Endodermal cell (in vitro differentiated cells): ENCODE measurements at regions not wholly inside any gene's neighbourhood (a gene's known extent, or its start where the extent isn't known, plus 50 kb on each side); places are given as distances from the start of the nearest gene placed in this dataset.

ENCODE experiments used
- DNase-seq: peaks from one replicate; pipeline ENCODE4 v3.0.0-alpha.2; 2017
- H3K27ac ChIP-seq: 2 replicates; pipeline ENCODE4 v1.5.1; 2013; ENCODE audit warnings: mild to moderate bottlenecking, low read depth, low read length, moderate library complexity
- H3K27me3 ChIP-seq: 2 replicates; pipeline ENCODE4 v1.6.1; 2013; ENCODE audit warnings: mild to moderate bottlenecking, low read length, moderate library complexity; ENCODE audit not compliant: insufficient read depth, control insufficient read depth, poor library complexity, severe bottlenecking
- H3K36me3 ChIP-seq: 2 replicates; pipeline ENCODE4 v1.7.0; 2013; ENCODE audit warnings: mild to moderate bottlenecking, low read length, moderate library complexity; ENCODE audit not compliant: control insufficient read depth, insufficient read depth
- H3K4me1 ChIP-seq: one replicate; pipeline ENCODE4 v1.7.0; 2013; ENCODE audit warnings: low read length; ENCODE audit not compliant: control insufficient read depth, insufficient read depth
- H3K4me3 ChIP-seq: 2 replicates; pipeline ENCODE4 v1.5.1; 2013; ENCODE audit warnings: mild to moderate bottlenecking, low read length, moderate library complexity
- H3K9ac ChIP-seq: 2 replicates; pipeline ENCODE4 v1.6.1; 2013; ENCODE audit warnings: mild to moderate bottlenecking, low read length, moderate library complexity; ENCODE audit not compliant: poor library complexity, severe bottlenecking; ENCODE audit errors: extremely low read depth
- H3K9me3 ChIP-seq: 2 replicates; pipeline ENCODE4 v1.6.1; 2013; ENCODE audit warnings: mild to moderate bottlenecking, low read length, moderate library complexity; ENCODE audit not compliant: control insufficient read depth
- H3K27ac Mint-ChIP-seq: 2 replicates; pipeline ENCODE4 v1.8.0; 2020; ENCODE audit warnings: mixed read lengths
- H3K27me3 Mint-ChIP-seq: 2 replicates; pipeline ENCODE4 v1.8.0; 2021; ENCODE audit warnings: mild to moderate bottlenecking, mixed read lengths; ENCODE audit not compliant: insufficient read depth
- H3K36me3 Mint-ChIP-seq: 2 replicates; pipeline ENCODE4 v1.8.0; 2020; ENCODE audit warnings: low read depth, mixed read lengths
- H3K4me1 Mint-ChIP-seq: 2 replicates; pipeline ENCODE4 v1.8.0; 2020; ENCODE audit warnings: mixed read lengths
- H3K4me3 Mint-ChIP-seq: 2 replicates; pipeline ENCODE4 v1.8.0; 2020; ENCODE audit warnings: mild to moderate bottlenecking, moderate library complexity, mixed read lengths
- H3K9me3 Mint-ChIP-seq: 2 replicates; pipeline ENCODE4 v1.8.0; 2020; ENCODE audit warnings: mild to moderate bottlenecking, mixed read lengths
- CTCF ChIP-seq: fragments of 200-600 bp; sonication (generic); conservative IDR thresholded peaks from 2 replicates; pipeline ENCODE4 v1.5.0; 2021; ENCODE audit warnings: antibody characterized with exemption, mild to moderate bottlenecking
- whole genome bisulfite sequencing, 2 experiments: methylation state at CpG; one replicate each; pipeline versions ENCODE4 v1.1.5 to v1.1.7; 2013; ENCODE audit warnings: missing lambda C conversion rate in 2 of 2, mixed read lengths in 1 of 2; ENCODE audit not compliant: insufficient coverage in 1 of 2, insufficient read length in 1 of 2; 5-methylcytosine and 5-hydroxymethylcytosine counted together

DNA sequence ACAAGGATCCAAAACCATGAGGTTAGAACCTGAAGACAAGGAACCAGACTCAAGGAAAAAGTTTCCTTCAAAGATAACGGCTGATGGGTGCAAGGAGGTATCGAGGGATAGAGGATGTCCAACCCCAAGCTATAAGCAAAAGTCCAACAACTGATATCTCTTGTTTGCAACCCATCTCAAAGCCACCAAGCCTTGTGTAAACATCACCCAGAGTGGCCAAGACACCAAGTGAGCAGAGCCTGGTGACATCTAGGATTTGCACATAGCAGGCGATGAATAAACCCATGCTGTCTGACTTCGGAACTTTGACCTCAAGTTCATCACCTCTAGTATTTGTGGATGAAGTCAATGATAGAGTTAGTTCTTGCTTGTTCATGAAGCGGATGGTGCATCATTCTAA lies 180.7 kb downstream of the ETS2 start:
- Mint-ChIP-seq H3K4me1 (peaks cover 65% of the 10 kb centered on the region), H3K4me3 (no peak overlapping the region), H3K36me3 (no peaks in the 10 kb centered on the region), H3K27ac (no peak overlapping the region), H3K27me3 (peaks cover 5% of the 10 kb centered on the region), H3K9me3 (peaks cover 2% of the 10 kb centered on the region)
- H3K27ac ChIP-seq, result no peak overlapping the region
- no peaks in the 10 kb centered on the region for H3K27me3 ChIP-seq
- WGBS, 2 experiments, result 93% methylated on average over 4 of the region's 5 CpGs; no CpG with 5 or more reads in 1 of the 2 experiments
- H3K36me3 ChIP-seq, result no peaks in the 10 kb centered on the region
- H3K4me3 ChIP-seq, result no peak overlapping the region
- no peak for DNase-seq
- TF ChIP-seq CTCF, result no peak
- H3K9ac ChIP-seq, result no peak overlapping the region
- H3K9me3 ChIP-seq, result peaks cover 8% of the 10 kb centered on the region
- peaks cover 35% of the 10 kb centered on the region for H3K4me1 ChIP-seq

GRCh38 chr21:38985568-38986378 lies 180.0 kb downstream of the ETS2 start:
- peaks cover 3% of the 10 kb centered on the region for H3K27me3 Mint-ChIP-seq
- H3K9ac ChIP-seq, result no peak overlapping the region
- no peaks in the 10 kb centered on the region for H3K36me3 ChIP-seq
- no peak overlapping the region for H3K27ac Mint-ChIP-seq
- H3K4me3 ChIP-seq, result no peak overlapping the region
- no peaks in the 10 kb centered on the region for H3K36me3 Mint-ChIP-seq
- no peak for TF ChIP-seq CTCF
- H3K27ac ChIP-seq, result no peak overlapping the region
- H3K9me3 Mint-ChIP-seq, result peaks cover 2% of the 10 kb centered on the region
- peaks cover 63% of the 10 kb centered on the region for H3K4me1 Mint-ChIP-seq
- H3K4me3 Mint-ChIP-seq, result no peak overlapping the region
- peaks cover 38% of the 10 kb centered on the region for H3K4me1 ChIP-seq
- peaks cover 8% of the 10 kb centered on the region for H3K9me3 ChIP-seq
- H3K27me3 ChIP-seq, result no peaks in the 10 kb centered on the region
- 92% methylated on average over 17 to 18 of the region's 18 CpGs for WGBS, 2 experiments
- DNase-seq, result no peak

GRCh38 chr21:38984982-38985567 lies 179.3 kb downstream of the ETS2 start:
- Mint-ChIP-seq H3K9me3 (peaks cover 2% of the 10 kb centered on the region), H3K4me1 (peaks cover 63% of the 10 kb centered on the region), H3K27ac (no peak overlapping the region), H3K4me3 (no peak overlapping the region), H3K27me3 (peaks cover 3% of the 10 kb centered on the region), H3K36me3 (no peaks in the 10 kb centered on the region)
- H3K36me3 ChIP-seq, result no peaks in the 10 kb centered on the region
- TF ChIP-seq CTCF, result no peak
- no peak overlapping the region for H3K27ac ChIP-seq
- H3K27me3 ChIP-seq, result no peaks in the 10 kb centered on the region
- peaks cover 38% of the 10 kb centered on the region for H3K4me1 ChIP-seq
- DNase-seq, result no peak
- WGBS, 2 experiments, result 92 to 93% methylated on average over 11 of the region's 11 CpGs
- H3K9ac ChIP-seq, result no peak overlapping the region
- no peak overlapping the region for H3K4me3 ChIP-seq
- H3K9me3 ChIP-seq, result peaks cover 8% of the 10 kb centered on the region
